Sciatic nerve (tissue), 2 donors: ENCODE measurements at regions not wholly inside any gene's neighbourhood (a gene's known extent, or its start where the extent isn't known, plus 50 kb on each side); places are given as distances from the start of the nearest gene placed in this dataset.
"Not testable (repeated sequence)": the region's sequence is repeated elsewhere in the genome, so short reads cannot be mapped to it uniquely, and the experiment has no call there.

Experiments used
- ATAC-seq: fragments of 200-7000 bp; cut with Tn5 transposase; one replicate; pipeline ENCODE4 v1.9.1; 2020; ENCODE audit warnings: mild to moderate bottlenecking, moderate library complexity
- DNase-seq: peaks from one replicate; pipeline ENCODE4 v3.0.0-alpha.2; 2020; ENCODE audit warnings: low spot score
- intact Hi-C: fragments of 100-400 bp; cut with DNase I; formaldehyde crosslinking; loops from one replicate; pipeline ENCODE4 v1.14.2; 2022
- donor health status: DM: no; HTN: no; CAD: no.
- donor health status: DM: no; HTN: no; CAD: no.

DNA sequence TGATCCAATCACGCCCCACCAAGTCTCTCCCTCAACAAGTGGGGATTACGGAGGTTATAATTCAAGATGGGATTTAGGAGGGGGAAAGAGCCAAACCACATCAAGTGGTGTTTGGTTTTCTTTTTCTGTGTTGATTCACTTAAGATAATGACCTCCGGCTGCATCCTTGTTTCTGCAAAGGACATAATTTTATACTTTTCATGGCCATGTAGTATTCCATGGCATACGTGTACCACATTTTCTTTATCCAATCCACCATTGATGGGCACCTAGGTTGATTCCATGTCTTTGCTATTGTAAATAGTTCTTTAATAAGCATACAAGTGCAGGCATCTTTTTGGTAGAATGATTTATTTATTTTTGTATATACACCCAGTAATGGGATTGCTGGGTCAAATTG, 162.5 kb upstream of the JUN start:
- intact Hi-C loops: no loop called here
- ATAC-seq (no peak), DNase-seq (no peak)

GRCh38 chr1:58948671-58949070, 164.8 kb upstream of the JUN start:
- no peak for ATAC-seq
- intact Hi-C loops: no loop called here
- no peak for DNase-seq

DNA sequence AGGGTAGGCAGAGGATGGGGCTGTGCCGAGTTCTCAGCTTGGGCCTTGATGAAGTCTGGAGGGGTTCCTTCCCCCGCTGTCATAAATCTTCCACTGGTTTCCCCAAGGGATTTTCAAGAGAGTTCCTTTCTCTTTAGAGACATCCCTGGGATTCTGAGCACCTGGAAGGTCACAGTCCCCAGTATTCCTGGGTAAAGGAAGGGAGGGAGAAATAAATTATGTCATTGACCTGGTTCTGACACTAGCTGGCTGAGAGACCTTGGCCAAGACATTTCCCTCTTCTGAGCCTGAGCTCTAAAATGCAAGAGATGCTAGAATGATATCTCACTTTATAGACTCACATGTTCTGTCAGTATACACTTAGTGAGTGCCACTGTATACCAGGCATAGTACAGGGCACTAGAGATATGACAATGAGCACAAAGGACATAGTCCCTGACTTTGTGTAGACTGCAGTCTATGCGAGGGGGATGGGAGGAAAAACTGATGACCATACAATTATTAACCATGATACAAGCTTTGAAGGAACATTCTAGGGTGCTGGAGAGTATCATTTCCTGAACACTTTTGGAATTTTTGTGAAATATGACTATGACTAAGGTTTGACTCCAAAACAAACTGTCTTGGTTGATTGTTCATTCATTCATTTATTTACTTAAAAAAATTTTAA, 165.8 kb upstream of the JUN start:
- no peak for DNase-seq
- no peak for ATAC-seq
- intact Hi-C loops: no loop called here

DNA sequence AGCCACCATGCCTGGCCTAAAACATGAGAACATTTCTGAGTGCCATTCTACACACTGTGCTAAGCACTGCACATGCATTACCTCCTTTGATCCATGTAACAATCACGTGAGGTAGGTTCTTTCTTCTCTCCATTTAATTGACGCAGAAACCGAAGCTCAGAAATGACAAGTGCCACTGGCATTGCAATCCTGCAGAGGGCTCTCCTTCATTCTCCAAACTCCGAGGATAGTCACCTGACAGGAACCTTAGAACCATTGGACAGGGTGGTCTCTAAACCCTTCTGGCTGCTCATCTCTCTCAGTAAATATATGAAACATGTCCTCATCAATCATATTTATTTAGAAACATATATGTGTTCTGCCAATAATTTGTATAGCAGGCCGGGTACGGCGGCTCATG, 167.1 kb upstream of the JUN start:
- DNase-seq (no peak), ATAC-seq (no peak)
- intact Hi-C loops: no loop called here

- ATAC-seq, DNase-seq, intact Hi-C loops: not testable (repeated sequence)
Observed at GRCh38 chr1:58953951-58954350, 170.1 kb upstream of the JUN start.

DNA sequence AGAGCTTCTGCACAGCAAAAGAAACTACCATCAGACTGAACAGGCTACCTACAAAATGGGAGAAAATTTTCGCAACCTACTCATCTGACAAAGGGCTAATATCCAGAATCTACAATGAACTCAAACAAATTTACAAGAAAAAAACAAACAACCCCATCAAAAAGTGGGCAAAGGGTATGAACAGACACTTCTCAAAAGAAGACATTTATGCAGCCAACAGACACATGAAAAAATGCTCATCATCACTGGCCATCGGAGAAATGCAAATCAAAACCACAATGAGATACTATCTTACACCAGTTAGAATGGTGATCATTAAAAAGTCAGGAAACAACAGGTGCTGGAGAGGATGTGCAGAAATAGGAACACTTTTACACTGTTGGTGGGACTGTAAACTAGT, 179.4 kb upstream of the JUN start:
- ATAC-seq, DNase-seq, intact Hi-C loops: not testable (repeated sequence)

- intact Hi-C loops: no loop called here
- ATAC-seq: no peak
Observed at GRCh38 chr1:58964428-58964827, 180.6 kb upstream of the JUN start.

GRCh38 chr1:58964880-58965279, 181.0 kb upstream of the JUN start:
- DNase-seq: no peak
- intact Hi-C loops: no loop called here
- ATAC-seq: peak; percentile 67

More at GRCh38 chr1:58964428-58964827, 180.6 kb upstream of the JUN start:
- no peak for DNase-seq

DNA sequence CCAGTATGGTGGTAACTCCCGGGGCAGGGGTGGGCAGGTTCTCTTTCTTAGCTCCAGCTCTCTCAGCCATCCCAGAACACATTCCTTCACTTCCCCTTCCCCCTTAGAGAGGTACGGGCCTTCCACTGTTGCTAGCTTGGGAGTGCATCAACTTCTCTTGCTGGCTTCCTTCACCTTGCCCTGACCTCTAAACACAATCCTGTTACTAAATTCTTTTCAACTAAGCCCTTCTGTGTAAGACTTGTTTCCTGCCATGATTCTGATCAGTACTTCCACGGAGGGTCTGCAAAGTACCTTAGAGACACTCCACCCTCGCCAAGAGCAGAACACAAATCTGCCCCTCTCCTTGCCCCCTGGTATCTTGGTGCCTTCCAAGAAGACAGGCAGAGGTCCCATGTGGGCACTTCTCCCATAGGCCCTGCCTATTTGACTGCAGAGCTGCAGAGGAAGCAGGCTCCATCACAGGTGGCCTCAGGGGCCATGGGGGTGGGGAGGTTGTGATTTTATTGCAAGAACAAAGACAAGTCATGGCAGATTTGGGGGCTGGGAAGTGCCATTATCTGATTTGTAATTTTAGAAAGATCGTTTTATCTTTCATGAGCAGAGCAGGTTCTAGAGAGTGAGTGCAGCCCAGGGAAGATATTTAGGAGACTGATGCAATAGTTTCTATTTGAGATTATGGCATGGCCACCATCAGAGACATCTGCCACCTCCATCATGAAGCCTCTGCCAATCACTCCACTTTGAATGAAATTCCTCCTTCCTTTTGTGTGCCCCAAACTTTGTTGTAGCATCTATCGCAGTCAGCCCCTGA, 182.5 kb upstream of the JUN start:
- ATAC-seq (no peak), DNase-seq (no peak)
- intact Hi-C loops: no loop called here

DNA sequence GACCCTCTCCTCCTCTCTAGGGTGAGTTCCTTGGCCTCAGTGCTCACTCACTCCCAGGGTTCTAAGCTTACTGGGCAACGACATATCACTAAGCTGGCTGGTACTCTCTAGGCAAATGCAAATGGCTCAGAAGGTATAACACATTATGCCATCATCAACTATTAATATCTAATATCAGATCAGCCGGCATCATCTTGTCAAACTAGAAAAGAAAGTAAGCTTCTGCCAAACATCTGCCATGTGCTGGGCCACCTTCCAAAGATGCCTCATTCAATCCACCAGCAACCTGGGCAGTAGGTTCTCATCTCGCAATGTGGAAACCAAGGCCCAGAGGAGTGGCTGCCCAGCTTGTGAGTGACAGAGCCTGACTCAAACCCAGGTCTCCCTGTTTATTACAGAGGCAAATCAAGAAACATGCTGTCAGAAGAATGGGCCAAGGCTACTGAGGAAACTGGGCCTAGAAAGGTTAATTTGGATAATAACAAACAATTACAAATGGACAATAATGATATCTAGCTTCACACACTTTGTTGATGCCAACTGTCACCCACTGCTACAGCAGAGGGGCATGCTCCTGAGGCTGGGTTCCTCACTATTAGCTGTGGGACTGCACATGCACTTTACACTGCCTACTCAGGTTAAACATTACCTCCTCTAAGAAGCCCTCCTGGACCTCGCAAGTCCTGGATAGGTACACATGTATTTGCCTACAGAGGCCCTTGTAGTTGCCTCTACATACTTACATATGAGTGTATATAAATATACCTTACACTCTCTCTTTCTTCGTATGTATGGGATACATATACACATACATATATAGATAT, 183.3 kb upstream of the JUN start:
- no peak for ATAC-seq
- intact Hi-C loops: no loop called here
- no peak for DNase-seq

DNA sequence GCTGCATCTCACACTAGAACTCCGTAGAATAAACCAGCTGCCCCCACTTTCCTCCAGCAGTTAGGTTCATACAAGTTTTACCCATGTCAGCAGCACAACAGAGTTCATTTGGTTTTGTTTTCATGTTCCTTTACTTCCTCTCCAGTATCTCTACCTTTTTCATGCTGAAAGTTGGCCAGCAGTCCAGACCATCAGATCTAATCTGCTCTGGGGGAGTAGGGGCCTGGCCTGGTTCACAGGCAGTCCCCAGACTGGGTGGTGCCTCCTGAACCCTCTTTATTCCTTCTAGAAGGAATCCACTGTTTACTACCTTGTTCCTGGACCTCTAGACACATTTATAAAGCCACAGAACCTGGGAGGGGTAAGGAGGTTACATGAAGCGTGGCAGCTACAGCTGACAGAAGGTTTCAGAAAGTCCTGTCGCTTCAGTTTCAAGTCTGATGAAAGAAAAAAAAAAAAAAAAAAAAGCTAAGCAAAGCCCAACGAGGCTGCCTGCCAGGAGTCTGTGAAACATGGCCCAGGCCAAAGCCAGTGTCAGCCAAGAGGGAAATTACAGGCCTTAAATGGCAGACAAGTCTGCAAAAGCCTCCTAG, 184.6 kb upstream of the JUN start:
- intact Hi-C loops: no loop called here
- DNase-seq (peak; percentile 86), ATAC-seq (peak; percentile 81)

GRCh38 chr1:58969176-58969575, 185.3 kb upstream of the JUN start:
- intact Hi-C loops, ATAC-seq, DNase-seq: not testable (repeated sequence)

- DNase-seq (no peak), ATAC-seq (peak; percentile 30)
- intact Hi-C loops: no loop called here
Observed at GRCh38 chr1:58971629-58972140, 187.8 kb upstream of the JUN start.

GRCh38 chr1:58975888-58976287, 192.0 kb upstream of the JUN start:
- ATAC-seq (no peak), DNase-seq (no peak)
- intact Hi-C loops: no loop called here

GRCh38 chr1:58976294-58976693, 192.4 kb upstream of the JUN start:
- intact Hi-C loops: no loop called here
- no peak for DNase-seq
- no peak for ATAC-seq

DNA sequence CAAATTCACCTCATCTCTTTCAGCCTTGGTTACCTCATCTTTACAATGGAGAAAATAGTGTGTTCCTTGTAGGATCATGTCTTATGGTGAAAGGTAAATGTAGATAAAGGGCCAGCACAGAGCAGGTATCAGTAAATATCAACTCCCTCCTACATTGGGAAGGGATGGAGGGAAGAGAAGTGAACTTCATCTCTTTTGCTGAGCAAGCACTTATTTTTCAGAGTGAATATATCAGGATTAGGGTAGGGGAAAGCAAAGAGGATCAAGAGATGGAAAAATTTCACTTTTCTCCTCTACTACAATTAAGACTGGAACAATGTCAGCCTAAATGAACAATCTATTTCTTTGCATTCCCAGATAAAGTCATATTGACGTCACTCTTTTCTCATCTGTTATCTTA, 193.8 kb upstream of the JUN start:
- no peak for DNase-seq
- intact Hi-C loops: no loop called here
- ATAC-seq: no peak

DNA sequence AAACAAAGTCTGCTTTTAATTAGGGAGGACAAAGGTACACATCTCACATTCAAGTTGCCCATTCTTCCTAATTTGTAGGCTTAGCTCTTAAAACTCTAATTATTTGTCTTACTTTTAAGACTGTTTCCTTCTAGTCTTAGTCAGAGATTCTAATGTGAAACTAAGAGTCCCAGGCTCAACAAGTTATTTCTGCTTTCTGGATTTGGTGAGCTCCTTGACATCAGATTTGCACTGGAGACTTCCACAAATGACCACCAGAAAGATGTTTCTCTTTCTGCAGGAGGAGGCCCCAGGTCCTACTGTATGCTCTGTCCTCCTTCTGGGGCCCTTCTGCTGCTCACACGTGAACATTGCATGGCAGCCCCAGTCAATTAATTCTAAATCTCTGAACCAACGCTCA, 194.2 kb upstream of the JUN start:
- ATAC-seq (no peak), DNase-seq (no peak)
- intact Hi-C loops: no loop called here

GRCh38 chr1:58979086-58979485, 195.2 kb upstream of the JUN start:
- no peak for DNase-seq
- intact Hi-C loops: no loop called here
- no peak for ATAC-seq

DNA sequence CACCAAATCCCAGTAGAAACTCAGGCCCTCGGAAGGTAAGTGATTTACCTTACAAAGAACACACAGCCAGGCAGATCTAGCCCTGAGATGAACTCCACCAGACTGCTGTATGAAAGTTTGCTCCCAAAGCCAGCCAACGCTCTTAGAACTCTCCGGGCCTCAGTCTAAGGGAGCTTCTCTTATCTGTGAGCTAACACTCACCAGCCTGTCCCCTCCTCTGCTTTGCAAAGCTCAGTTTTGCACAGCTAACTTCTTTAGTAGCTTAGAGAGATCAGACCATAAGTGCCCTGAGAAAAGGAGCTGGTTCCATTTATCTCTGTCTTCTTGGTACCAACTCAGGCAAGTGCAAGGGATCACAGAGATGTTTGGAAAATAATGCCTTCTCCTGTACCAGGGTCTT, 195.8 kb upstream of the JUN start:
- intact Hi-C loops: no loop called here
- ATAC-seq (no peak), DNase-seq (no peak)
